ENCODE measurements at regions not wholly inside any gene's neighbourhood (a gene's known extent, or its start where the extent isn't known, plus 50 kb on each side); places are given as distances from the start of the nearest gene placed in this dataset.

DNA sequence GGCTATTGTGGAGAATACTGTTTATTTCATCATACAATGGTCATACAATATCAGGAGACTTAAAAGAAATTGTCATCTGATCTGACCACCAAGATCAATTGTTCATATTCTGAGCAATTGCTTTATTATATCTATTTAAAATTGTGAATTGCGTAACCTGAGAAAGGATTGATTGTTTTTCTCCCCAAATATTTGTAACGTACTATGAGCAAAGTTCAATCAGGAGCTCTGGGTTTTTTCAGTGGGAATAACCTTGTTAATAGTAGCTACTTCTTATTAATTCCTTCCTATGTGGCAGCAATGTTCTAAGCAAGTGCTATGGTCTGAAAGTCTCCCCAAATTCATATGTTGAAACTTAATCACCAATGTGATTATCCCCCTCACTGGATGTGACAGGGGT, 323.1 kb downstream of the ZPLD1 start:
- no peak for DNase-seq

DNA sequence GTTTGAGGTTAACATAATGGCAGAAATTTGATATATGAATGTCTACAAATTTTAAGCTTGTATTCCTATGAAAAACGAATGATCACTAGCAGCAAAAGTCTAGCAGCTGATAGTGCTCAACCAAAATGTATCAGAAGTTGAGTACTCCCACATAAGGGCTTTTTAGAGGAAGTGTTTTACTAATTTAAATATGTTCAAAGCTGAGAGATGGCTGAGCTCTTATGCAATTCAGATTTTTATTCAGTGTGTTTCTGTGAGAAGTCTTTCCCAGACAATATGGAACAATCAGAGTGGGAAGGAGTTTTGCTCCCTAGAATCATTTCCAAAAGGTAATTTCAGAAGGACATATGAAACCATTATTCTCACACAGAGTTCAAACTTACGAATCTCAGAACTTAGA, 327.0 kb downstream of the ZPLD1 start:
- DNase-seq = no peak

DNA sequence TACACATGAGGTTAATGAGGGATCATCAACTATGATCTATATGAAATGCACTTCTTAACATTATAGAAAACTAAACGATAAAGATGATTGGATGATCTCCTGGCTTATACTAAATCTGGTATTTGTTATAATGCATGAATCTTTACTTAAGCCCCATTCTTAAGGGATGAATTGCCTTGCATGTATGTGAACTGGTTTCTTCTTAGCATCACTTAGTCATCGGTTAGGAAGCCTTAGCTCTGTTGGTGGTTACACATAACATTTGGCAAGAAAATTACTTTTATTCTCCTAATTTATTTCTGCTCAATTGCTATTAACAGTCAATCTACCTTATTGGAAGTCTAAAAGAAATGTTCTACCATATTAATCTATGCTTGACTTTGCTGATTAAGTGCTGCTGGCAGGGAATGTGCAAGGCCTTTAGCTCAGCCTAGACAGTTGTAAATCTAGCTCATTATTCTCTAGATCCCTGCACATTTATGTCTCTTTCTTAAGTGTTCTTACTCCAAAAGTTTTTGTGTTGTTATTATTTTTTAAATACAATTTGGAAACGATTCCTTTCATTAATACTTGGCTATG, 356.0 kb downstream of the ZPLD1 start:
- DNase-seq = no peak

DNA sequence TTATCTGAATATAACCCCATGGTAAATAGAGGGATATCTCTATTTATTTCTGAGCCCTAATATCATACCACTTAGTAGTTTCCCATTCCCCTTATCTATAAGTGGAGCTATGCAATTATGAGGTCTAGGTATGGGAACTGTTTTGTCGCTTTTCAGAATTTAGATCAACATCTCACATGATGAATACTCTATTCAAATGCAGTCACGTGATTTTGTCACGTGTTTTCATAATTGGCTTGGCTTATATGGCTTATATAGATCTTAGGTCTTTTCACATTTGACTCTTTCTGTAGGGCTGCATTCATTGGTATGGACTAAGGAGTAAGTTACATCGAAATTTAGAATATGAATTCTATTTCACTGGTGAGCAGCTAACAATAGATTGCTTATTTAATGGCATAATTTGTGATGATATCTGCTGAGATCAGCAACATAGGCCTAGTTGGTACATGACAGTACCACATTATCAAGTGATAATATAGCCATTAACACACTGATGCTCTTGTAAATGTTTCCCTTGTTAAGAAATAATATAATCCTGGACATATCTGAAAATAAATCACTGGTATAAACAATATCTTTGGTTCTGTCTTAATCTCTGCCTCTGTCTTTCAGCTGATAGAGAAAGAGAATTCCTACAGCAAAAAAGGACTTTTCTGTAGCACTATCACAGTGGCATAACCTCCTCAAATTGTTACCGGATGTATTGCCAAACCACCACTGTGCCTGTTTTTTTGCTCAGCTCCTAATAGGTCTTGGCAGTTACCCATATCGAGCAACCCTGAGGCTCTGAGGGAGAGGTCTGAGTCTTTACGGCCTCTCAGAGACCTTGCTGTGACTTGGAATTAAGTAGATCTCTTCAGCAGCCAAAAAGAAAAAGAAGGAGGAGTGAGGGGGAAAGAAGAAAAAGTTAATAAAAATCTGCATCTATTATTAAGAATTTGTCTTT, 357.1 kb downstream of the ZPLD1 start:
- no peak for DNase-seq

DNA sequence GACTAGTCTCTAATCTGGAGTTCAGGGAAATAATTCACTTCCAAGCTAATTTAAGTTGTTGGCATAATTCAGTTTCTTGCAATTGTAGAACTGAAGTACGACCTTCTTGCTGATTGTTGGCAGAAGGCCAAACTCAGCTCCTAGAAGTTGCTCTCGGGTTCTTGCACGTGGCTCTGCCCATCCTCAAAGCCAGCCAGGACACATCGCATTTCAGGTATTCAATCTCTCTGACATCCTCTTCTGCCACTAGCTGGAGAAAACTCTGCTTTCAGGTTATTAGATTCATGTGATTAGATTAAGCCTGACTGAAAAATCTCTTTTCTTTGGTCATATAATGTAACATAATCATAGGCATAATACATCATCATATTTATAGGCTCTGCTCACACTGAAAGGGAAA, 362.0 kb downstream of the ZPLD1 start:
- DNase-seq = no peak

DNA sequence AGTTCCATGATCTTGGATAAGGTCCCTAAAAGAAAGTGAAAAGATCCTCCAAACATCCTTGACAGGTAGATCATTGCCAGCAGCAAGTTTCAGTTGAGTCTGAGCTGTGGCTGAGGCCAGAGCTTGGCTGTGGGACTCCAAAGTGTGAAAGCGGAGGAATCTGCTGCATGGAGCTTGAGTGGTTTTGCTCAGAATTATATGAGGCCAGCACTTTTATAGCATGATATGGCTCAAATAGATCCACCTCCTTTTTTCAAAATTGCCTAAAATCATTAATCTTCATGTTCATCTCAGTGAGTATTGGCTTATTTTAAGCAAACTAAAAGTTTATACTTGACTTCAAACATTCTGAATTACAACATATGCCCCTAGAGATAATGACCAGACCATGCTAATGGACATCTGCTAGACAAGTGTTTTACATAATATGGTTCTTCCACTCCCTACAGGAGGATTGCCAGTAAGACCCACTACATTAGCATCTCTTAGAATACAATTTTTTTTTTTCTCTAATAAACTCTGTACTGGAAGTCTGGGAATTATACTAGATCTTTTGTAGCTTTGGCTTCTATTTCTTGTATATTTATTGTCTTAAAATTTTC, 368.1 kb downstream of the ZPLD1 start:
- no peak for DNase-seq

DNA sequence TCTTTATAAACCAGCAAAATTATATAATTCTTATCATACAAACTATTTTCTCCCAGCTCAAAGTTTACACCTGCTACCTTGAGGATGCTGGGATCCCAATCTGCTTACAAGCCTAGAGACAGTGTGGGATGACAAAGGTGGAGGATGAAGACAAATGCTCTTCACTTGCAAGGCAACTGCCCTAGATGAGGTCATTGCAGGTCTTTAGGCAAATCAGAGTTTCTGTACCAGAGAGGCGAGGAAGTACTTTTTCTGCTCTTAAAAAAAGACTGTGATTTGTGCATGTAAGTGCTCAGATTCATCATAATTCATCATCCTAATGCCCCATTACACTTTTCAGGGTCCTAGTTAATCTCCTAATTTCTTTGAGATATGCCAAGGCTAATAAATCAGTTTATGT, 376.1 kb downstream of the ZPLD1 start:
- no peak for DNase-seq

DNA sequence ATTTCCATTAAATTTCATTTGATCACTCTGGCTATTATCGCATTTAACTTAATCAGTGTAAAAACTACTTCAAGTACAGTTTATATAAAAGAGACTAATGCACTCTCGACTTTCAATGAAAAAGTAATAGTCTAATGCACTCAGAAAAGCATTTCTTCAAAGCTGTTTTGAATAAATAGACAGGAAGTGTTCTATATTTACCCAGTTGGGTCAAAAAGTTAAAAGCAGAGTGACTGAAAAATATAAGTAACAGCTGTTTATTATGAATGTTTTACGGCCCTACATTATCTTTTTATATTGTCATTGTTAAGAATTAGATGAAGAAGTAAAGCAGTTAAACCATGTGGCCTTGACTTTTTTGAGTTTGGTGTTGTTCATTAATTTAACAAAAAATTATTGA, 391.8 kb downstream of the ZPLD1 start:
- DNase-seq = no peak

DNA sequence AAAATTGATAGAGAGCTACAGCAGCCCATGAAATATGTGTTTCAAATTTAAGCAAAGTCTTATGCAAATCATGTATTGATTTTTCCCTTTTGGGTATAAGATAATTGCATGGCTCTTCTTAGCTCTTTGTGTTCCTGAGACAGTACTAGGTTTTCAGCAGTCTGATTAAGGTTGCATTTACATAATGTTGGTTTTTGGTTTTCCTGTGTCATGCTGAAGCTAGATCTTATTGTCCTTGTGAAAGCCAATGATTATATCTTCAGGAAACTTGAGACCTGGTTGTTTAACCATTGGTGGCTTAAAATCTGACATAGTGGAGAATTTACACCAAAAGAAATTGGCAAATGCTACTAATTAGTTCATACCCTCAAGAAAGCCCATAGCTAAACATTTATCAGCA, 392.6 kb downstream of the ZPLD1 start:
- DNase-seq = no peak

DNA sequence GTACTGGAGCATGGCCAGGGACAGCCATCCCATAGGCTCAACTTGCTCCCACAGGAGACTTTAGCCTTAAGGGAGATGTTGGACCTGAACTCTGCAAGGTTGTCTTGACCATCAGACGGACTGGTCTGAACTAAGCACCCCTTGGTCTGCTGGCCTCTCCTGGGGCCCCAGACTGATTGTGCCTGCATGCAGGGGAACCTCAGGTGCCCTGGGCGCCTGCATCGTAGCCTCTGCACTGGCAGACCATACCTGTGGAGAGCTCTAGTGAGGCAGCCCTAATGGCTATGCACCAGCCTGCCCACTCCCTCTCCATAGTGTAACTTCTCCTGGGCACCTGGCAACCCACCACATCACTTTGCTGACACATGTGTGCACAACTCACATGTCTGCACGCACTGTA, 395.6 kb downstream of the ZPLD1 start:
- DNase-seq = no peak

DNA sequence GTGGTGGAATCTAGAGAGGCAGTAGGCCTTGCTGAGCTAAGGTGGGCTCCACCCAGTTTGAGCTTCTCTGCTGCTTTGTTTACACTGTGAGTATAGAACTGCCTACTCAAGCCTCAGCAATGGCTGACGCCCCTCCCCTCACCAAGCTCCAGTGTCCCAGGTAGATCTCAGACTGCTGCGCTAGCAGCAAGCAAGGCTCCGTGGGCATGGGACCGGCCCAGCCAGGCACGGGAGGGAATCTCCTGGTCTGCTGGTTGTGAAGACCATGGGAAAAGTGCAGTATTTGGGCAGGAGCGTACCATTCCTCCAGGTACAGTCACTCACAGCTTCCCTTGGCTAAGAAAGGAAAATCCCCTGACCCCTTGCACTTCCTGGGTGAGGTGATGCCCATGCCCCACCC, 407.1 kb downstream of the ZPLD1 start:
- no peak for DNase-seq

DNA sequence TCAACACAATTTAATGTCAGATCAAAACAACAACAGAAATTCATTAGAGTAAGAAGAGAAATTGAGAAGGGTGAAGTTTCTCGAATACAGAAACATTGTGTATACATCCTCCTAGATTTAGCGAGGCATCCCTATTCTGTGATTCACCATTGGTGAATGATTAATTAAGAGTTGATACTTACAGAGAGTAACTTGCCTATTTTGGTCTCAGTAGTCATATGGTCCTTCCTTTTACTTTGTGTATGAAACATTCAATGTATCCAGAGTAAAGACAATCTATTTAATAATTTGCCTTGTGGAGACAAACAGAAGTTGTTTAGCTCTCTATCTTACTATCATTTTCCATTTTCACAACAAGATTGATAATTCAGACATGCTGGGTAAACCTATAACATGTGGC, 432.0 kb downstream of the ZPLD1 start:
- DNase-seq = no peak

DNA sequence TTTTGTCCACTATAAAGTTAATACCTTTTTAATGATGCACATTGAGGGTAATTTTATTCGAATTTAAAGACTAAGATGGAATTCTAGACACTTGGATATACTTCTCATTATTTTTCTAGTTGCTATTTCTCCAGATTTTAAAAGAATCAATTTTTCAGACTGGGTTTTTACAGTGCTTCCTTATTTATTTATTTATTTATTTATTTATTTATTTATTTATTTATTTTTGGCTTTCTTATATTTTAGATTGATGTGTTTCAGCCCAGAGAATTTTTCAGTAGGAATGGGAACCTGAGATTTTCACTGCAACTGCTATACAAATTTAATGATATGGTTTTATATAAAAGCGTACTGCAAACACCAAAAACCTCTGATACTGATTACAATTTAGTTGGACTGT, 448.7 kb downstream of the ZPLD1 start:
- no peak for DNase-seq

DNA sequence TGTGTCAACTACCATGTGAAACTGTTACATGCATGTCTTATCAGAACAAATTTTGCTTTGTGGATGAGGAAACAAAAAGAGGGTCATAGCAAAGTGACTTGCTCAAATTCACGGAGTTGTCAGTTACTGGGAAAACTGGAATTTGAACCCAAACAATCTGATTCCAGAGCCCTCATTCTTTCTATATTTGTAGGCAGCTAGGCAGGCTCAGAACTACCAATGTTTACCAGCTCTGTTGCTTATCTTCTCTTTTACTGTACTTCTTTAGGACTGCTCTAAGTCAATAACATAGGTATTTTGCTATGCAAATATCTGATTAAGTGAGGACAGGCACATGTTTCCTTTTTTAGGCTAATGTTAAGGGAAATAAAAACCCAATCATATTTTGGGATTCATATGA, 450.5 kb downstream of the ZPLD1 start:
- DNase-seq = no peak

DNA sequence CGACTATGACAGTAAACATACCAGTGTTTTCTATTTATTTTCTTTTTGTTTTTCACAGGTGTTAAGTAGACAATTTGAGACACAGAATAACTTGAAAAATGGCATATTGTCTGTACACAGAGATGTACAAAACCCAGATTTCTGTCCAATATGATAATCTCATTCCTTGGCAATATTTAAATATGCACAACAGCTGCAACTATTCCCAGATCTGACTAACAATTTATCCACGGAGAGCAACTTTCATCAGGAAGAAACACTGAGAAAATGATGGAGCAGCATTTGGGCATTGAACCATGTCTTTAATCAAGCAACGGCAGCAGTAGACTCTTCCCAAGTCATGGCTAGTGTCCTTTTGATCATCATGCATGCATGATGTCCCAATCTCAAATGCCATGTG, 452.6 kb downstream of the ZPLD1 start:
- DNase-seq = no peak

DNA sequence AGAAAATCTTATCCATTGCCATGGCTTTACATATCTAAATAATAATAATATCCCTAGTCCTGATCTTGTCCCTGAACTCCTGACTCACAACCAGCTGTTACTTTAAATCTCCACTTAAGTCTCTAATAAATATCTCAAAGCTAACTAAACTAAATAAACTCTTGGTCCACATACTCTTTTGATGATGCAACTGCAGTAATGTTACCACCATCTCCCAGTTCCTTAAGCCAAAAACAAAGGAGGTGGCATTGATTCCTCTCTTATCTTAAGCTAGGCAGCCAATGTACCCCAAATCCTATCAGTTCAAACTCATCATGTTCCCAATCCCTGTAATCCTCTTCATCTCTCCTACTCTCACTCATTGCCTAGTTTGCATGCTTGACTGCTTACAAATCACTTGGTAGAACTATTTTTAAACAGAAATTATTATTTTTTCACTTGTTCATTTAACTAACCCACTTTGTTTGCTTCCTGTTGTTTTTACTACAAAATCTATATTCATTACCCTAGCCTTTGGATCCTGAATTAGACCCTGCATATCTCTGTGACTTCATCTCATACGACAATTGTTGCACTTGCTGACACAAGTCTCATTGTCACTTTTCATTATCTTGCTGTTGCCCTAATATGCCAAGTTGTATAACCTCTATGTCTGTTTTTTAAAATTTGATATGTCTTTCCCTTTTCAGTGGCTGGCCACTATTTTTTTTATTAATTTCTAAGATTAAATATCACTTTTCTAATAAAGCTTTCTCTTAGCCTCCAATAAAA, 462.2 kb downstream of the ZPLD1 start:
- DNase-seq = no peak

DNA sequence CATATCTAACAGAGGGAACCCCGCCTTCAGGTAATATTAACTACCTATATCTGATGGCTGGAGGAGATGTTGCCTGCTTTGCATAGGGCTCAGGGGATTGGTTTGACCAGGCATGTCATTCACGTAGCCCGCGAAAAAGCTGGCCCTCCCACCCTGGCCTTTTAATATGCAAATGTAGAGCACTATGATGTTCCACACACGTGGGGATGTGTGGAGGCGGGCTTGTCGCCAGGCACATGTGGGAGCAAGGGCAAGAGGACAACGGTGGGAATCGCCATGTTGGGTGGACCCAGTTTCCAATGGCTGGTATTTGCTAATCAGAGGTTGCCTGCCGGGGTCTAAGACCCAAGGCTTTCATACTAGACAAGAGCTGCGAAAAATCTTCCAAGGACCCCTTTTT, 469.8 kb downstream of the ZPLD1 start:
- DNase-seq = no peak

DNA sequence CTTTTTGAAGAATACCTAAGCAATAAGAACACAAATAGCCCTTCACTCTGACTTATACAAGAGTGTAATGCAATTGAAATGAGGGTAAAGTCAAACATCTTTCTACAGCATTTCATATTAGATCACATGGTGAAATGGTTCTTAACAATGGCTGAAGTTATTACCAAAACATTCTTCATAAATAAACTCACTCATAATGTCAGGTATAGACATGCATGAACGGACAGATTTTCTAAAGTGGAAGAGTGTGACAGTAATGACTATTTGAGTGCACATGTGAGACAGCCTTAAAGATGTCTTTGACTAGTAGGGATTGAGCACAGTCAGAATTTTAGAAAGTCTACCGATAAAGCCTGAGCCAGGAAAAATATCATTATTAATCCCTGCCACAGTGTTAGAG, 471.0 kb downstream of the ZPLD1 start:
- DNase-seq = peak; percentile 17

DNA sequence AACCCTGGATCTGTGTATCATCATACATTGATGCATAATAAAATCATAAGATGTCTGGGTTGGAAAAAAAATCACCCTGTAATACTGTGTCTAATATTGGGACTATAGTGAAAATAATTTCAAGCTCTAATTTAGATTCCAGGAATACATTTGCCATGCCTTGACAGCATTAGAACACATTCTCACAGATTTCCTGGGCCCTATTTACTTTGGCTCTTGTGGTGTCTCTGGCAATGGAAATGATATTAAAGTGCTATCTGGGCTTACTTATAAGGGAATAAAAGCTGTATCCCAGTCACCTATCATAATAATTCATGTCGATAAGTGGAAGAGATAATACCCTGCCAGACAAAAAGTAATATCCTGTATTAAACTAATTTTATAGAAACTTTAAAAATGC, 472.0 kb downstream of the ZPLD1 start:
- no peak for DNase-seq

DNA sequence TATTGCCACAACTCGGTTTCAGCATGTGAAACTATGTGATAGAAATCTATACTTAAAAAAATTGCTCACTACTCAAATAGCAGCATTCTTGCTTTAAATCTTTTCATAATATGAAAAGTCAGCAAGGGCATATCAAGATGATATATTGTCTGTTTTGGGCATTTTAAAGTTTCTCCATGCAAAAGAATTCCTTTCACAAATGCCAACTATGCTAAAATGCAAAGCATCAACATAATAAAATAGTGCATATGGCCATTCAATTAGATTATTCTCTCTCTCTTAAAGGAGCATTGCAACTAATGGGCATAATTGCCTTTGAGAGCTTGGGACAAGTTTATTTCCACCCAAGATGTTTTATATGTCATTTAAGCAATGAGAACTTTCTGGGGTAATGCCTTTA, 475.1 kb downstream of the ZPLD1 start:
- DNase-seq = no peak

DNA sequence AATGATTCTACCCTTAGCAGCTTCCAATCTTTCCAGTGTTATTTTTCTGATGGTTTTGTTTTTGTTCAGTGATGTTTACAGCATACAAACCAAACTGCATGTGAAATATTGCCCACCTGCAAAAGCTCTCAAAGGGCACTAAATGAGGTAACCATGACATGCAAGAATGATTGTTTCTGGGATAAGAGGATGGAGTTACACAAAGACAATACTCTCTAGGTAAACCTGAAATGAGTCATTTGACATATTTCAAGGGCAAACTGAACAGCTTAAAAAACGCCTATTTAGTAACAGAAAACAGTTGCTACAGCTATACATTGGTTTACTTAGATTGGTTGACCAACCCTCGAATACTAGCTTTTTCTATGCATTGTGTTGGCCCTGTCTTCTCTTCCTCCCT, 481.7 kb downstream of the ZPLD1 start:
- peak; percentile 39 for DNase-seq

DNA sequence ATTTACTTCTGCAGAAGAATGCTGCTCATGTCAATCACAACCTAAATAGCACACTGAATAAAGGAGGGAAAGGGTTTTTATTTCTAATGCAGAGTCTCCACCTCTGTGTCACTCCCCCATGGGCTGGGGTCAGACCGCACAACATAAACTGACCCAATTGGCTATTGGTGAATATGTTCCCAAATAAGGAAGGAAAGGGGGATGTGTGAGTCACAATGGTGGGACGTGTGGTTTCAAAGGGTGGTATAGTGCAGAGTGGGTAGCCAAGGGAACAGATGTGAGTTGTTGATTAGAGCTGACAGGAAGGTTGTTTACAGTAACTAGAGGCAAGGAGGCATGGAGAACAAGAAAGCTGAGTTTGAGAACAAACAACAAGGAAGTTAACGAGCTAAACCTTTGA, 491.8 kb downstream of the ZPLD1 start:
- no peak for DNase-seq

DNA sequence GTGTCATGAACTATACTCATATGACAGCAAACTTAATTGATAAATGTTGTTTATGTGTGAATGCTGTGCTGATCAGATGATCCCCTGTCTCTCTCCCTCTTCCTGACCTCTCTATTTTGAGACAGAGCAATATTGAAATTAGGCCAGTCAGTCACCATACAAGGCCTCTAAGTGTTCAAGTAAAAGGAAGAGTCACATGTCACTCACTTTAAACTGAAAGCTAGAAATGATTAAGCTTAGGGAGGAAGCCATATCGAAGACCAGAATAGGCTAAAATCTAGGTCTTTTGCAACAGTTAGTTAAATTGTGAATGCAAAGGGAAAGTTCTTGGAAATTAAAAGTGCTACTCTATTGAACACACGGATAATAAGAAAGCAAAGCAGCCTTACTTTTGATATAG, 498.6 kb downstream of the ZPLD1 start:
- no peak for DNase-seq

Measured in NCI-H187 treated with DMSO at 0.1 percent for 48 hours (cell line).